Dendritic cell treated with granulocyte-macrophage colony-stimulating factor and Interleukin-4, amounts not matched to agents 40 ng/mL and 50 ng/mL, for 4 days (primary cell): ENCODE measurements at regions not wholly inside any gene's neighbourhood (a gene's known extent, or its start where the extent isn't known, plus 50 kb on each side); places are given as distances from the start of the nearest gene placed in this dataset.

Experiments used
- H3K27ac Mint-ChIP-seq: one replicate; pipeline ENCODE4 v1.8.0; 2022; ENCODE audit warnings: mild to moderate bottlenecking, mixed read lengths
- H3K27me3 Mint-ChIP-seq: one replicate; pipeline ENCODE4 v1.8.0; 2022; ENCODE audit warnings: mild to moderate bottlenecking, mixed read lengths
- H3K36me3 Mint-ChIP-seq: one replicate; pipeline ENCODE4 v1.8.0; 2022; ENCODE audit warnings: low read depth, mixed read lengths
- H3K4me1 Mint-ChIP-seq: one replicate; pipeline ENCODE4 v1.8.0; 2022; ENCODE audit warnings: low read depth, mixed read lengths
- H3K4me3 Mint-ChIP-seq: one replicate; pipeline ENCODE4 v1.8.0; 2022; ENCODE audit warnings: mild to moderate bottlenecking, moderate library complexity, mixed read lengths
- H3K9me3 Mint-ChIP-seq: one replicate; pipeline ENCODE4 v1.8.0; 2022; ENCODE audit warnings: mixed read lengths
- intact Hi-C: fragments of 100-400 bp; cut with micrococcal nuclease; formaldehyde crosslinking; loops from one replicate; pipeline ENCODE4 v1.15.0; 2022

DNA sequence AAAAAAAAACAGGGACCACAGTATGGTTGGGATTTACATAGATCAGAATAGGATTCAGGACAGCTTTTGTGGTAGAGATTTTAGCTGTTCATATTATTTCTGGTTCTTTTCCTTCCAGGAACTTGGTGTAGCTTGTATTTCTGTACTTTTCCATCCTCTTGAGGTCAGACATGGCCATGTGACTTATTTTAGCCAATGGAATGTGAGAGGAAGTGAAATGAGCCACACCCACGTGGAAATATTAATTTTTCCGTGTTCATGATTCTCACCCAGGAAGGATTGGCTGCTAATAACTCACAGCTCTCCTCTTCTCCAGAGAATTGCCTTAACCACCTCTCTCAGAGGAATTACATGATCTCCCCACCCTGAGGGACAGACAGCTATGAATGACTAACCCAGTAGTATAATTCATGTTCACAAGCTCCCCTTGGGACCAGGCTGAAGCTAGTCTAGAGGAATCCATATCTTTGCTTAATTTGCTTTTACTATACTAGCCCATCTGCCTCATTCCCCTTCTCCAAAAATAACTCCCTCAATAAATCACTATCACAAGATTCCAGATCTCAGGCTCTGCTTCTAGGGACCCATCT is 340.4 kb downstream of the NUAK1 start:
- intact Hi-C loops = no loop called here
- Mint-ChIP-seq H3K4me1 (no peaks in the 10 kb centered on the region), H3K27me3 (peaks cover 4% of the 10 kb centered on the region), H3K36me3 (no peaks in the 10 kb centered on the region), H3K27ac (no peak overlapping the region), H3K4me3 (no peak overlapping the region), H3K9me3 (peaks cover 12% of the 10 kb centered on the region)

GRCh38 chr12:105799103-105799502 is 339.7 kb downstream of the NUAK1 start:
- Mint-ChIP-seq H3K9me3 (peaks cover 12% of the 10 kb centered on the region), H3K36me3 (no peaks in the 10 kb centered on the region)

GRCh38 chr12:105801351-105801750 is 337.4 kb downstream of the NUAK1 start:
- H3K27me3 Mint-ChIP-seq = peaks cover 4% of the 10 kb centered on the region
- H3K36me3 Mint-ChIP-seq = no peaks in the 10 kb centered on the region
- H3K4me1 Mint-ChIP-seq = no peaks in the 10 kb centered on the region
- H3K4me3 Mint-ChIP-seq = no peak overlapping the region
- H3K9me3 Mint-ChIP-seq = peaks cover 12% of the 10 kb centered on the region
- H3K27ac Mint-ChIP-seq = no peak overlapping the region
- intact Hi-C loops = no loop called here

More at GRCh38 chr12:105799103-105799502, 339.7 kb downstream of the NUAK1 start:
- no peak overlapping the region for H3K4me3 Mint-ChIP-seq
- H3K27me3 Mint-ChIP-seq = peaks cover 4% of the 10 kb centered on the region
- intact Hi-C loops = no loop called here
- no peaks in the 10 kb centered on the region for H3K4me1 Mint-ChIP-seq
- no peak overlapping the region for H3K27ac Mint-ChIP-seq

- Mint-ChIP-seq H3K36me3 (no peaks in the 10 kb centered on the region), H3K27me3 (peaks cover 6% of the 10 kb centered on the region), H3K27ac (no peak overlapping the region), H3K4me1 (no peaks in the 10 kb centered on the region), H3K9me3 (peaks cover 11% of the 10 kb centered on the region), H3K4me3 (no peak overlapping the region)
- intact Hi-C loops = no loop called here
Observed at GRCh38 chr12:105803292-105803691, 335.5 kb downstream of the NUAK1 start.

GRCh38 chr12:105804591-105805265 is 334.0 kb downstream of the NUAK1 start:
- H3K4me3 Mint-ChIP-seq = no peak overlapping the region
- intact Hi-C loops = no loop called here
- no peak overlapping the region for H3K27ac Mint-ChIP-seq
- no peaks in the 10 kb centered on the region for H3K36me3 Mint-ChIP-seq
- H3K27me3 Mint-ChIP-seq = peaks cover 6% of the 10 kb centered on the region
- no peaks in the 10 kb centered on the region for H3K4me1 Mint-ChIP-seq
- H3K9me3 Mint-ChIP-seq = no peaks in the 10 kb centered on the region

DNA sequence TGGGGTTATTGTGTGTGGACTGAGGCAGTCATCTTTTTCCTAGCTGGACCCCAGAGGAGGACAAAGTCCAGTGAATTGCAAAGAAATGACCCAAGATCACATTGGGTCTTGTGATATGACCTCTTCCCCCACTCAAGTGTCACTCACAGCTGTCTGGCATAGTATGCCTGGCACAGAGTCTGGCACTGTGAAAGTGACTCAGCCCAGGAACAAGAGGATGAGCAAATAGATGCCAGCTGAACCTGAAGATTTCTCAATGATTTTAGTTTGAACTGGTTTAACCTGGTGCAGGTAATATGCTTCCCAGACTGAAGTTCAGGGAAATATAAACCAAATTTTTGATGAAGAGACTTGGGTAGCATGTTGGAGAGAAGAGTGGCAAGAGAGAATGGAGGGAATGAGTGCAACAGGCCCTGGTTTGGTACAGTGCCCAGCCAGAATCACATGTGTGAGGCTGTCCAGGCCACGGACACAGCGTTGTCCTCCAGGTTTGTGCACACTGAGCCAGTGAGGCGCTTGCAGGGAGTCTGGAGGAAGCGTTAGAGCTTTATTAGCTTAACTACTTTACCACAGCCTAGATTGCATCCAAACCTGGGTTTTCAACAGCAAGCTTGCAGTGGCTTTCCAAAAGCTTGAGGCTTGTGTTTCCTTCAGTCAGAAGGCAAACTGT is 332.9 kb downstream of the NUAK1 start:
- no peaks in the 10 kb centered on the region for H3K4me1 Mint-ChIP-seq
- H3K36me3 Mint-ChIP-seq = no peaks in the 10 kb centered on the region
- H3K4me3 Mint-ChIP-seq = no peak overlapping the region
- no peak overlapping the region for H3K27ac Mint-ChIP-seq
- no peaks in the 10 kb centered on the region for H3K9me3 Mint-ChIP-seq
- intact Hi-C loops = no loop called here
- H3K27me3 Mint-ChIP-seq = peaks cover 4% of the 10 kb centered on the region

DNA sequence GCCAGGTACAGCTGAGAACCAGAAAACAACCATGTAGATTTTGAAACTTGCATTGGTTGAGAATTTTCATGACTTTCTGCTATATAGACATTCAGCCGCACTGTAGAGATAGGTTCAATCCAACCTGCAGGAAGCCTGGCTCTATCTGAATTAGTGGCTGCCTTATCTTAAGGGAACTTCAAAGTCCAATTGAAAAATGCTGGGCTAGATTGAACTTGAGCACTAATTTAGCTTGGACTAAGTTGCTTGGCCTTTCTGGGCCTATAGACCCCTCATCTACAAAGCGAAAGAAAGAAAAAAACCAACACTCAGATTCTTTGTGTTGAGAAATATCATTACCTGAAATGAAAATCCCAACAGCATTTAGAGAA is 332.4 kb downstream of the NUAK1 start:
- no peaks in the 10 kb centered on the region for H3K4me1 Mint-ChIP-seq
- H3K27ac Mint-ChIP-seq = no peak overlapping the region
- no peaks in the 10 kb centered on the region for H3K36me3 Mint-ChIP-seq
- no peak overlapping the region for H3K4me3 Mint-ChIP-seq
- H3K27me3 Mint-ChIP-seq = peaks cover 4% of the 10 kb centered on the region
- intact Hi-C loops = no loop called here
- H3K9me3 Mint-ChIP-seq = no peaks in the 10 kb centered on the region

DNA sequence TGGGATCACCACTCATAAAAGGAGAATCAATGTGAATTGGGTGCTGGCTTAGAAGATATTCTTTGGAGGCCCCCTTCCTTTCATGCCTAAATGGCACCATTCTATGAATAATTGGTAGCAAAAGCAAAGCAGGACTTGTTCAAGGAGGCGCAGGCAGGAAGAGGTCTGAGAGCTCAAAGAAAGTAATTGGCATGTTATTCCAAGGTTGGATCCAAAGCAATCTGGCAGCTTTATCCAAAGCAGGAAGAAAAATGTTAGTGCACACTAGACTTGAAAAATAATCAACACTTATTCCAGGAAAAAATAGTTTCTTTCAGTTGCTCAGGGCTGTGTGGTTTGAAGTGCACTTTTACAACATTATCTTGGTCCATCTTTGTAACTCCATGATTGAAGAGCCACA is 326.4 kb downstream of the NUAK1 start:
- H3K4me1 Mint-ChIP-seq = no peaks in the 10 kb centered on the region
- H3K36me3 Mint-ChIP-seq = no peaks in the 10 kb centered on the region
- no peaks in the 10 kb centered on the region for H3K9me3 Mint-ChIP-seq
- no peak overlapping the region for H3K4me3 Mint-ChIP-seq
- intact Hi-C loops = no loop called here
- peaks cover 4% of the 10 kb centered on the region for H3K27me3 Mint-ChIP-seq
- no peak overlapping the region for H3K27ac Mint-ChIP-seq

- intact Hi-C loops = no loop called here
- H3K36me3 Mint-ChIP-seq = no peaks in the 10 kb centered on the region
- no peak overlapping the region for H3K27ac Mint-ChIP-seq
- no peak overlapping the region for H3K4me3 Mint-ChIP-seq
- no peaks in the 10 kb centered on the region for H3K9me3 Mint-ChIP-seq
- H3K4me1 Mint-ChIP-seq = no peaks in the 10 kb centered on the region
- no peaks in the 10 kb centered on the region for H3K27me3 Mint-ChIP-seq
Observed at GRCh38 chr12:105813201-105813600, 325.6 kb downstream of the NUAK1 start.

DNA sequence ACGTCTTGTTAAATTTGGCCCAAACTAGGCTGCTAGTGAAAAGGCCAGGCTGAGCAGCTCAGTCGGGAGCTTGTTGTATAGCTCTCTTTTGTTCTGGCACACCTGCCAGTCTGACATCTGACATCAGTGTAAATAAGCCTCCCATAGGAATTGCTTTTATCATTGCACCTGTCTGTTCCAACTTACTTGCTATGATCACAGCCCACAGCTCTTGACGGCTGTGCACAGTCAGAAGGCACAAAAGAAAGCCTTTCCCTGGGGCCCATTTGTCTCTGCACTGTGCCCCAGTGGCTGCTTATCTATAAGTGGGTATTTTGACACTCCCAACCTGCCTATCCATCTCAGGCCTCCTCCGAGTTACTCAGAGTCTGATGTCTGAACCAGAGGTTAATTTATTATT is 324.5 kb downstream of the NUAK1 start:
- H3K4me1 Mint-ChIP-seq = no peaks in the 10 kb centered on the region
- no peak overlapping the region for H3K27ac Mint-ChIP-seq
- intact Hi-C loops = no loop called here
- H3K36me3 Mint-ChIP-seq = no peaks in the 10 kb centered on the region
- no peaks in the 10 kb centered on the region for H3K9me3 Mint-ChIP-seq
- H3K27me3 Mint-ChIP-seq = no peaks in the 10 kb centered on the region
- H3K4me3 Mint-ChIP-seq = no peak overlapping the region

- Mint-ChIP-seq H3K4me1 (peaks cover 27% of the 10 kb centered on the region), H3K27me3 (no peaks in the 10 kb centered on the region), H3K36me3 (no peaks in the 10 kb centered on the region), H3K4me3 (no peak overlapping the region), H3K27ac (no peak overlapping the region), H3K9me3 (no peaks in the 10 kb centered on the region)
- intact Hi-C loops = no loop called here
Observed at GRCh38 chr12:105819549-105819948, 319.2 kb downstream of the NUAK1 start.

DNA sequence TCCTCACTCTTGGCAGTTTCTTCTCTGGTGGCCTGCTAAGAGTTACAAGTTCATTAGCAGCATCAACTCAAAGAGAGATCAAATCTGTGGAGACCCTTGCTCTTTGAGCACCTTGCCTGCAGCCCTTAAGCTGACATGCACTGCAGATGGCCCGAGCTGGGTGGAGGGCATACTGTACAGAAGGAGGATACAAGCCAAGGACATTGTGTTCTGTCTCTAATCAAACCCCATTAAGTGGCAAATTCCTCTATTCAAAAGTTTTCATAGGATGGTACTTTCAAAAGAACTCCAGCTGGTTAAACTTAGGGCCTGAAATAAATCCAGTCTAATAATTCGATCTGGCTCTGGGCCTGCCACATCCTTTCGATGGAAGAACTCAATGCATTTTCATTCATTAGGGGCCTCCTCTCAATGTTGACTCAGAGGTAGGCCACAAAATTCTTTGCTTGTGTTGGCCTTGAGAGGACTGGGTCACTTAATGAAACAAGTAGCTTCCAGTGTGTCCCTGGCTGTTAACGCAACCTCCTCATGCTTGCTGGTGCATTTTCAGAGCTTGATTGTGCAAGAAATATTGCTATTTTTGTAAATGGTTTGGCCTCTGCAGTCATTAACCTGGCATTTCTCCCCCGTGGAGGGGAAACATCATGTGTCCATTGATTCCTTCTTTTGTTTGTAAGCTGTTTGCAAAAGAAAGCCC is 318.2 kb downstream of the NUAK1 start:
- Mint-ChIP-seq H3K27me3 (no peaks in the 10 kb centered on the region), H3K36me3 (no peaks in the 10 kb centered on the region), H3K27ac (no peak overlapping the region), H3K9me3 (no peaks in the 10 kb centered on the region), H3K4me1 (peaks cover 27% of the 10 kb centered on the region), H3K4me3 (no peak overlapping the region)
- intact Hi-C loops = no loop called here

GRCh38 chr12:105822131-105823105 is 316.3 kb downstream of the NUAK1 start:
- Mint-ChIP-seq H3K9me3 (no peaks in the 10 kb centered on the region), H3K4me3 (no peak overlapping the region)
- intact Hi-C loops = no loop called here

More at GRCh38 chr12:105822131-105823105, 316.3 kb downstream of the NUAK1 start:
- no peak overlapping the region for H3K27ac Mint-ChIP-seq
- no peaks in the 10 kb centered on the region for H3K27me3 Mint-ChIP-seq
- H3K4me1 Mint-ChIP-seq = peaks cover 27% of the 10 kb centered on the region
- H3K36me3 Mint-ChIP-seq = no peaks in the 10 kb centered on the region
